ENCODE measurements at regions not wholly inside any gene's neighbourhood (a gene's known extent, or its start where the extent isn't known, plus 50 kb on each side); places are given as distances from the start of the nearest gene placed in this dataset.
A peak's percentile ranks its signal among the peaks of the same experiment; 100 is the strongest.

GRCh38 chr13:83987394-83987793 lies 105.1 kb upstream of the SLITRK1 start:
- no peak for DNase-seq

GRCh38 chr13:83984793-83985192 lies 102.5 kb upstream of the SLITRK1 start:
- no peak for DNase-seq

- no peak for DNase-seq
These were observed 98.1 kb upstream of the SLITRK1 start for GRCh38 chr13:83980331-83980730.

- no peak for DNase-seq
These were observed 93.4 kb upstream of the SLITRK1 start for GRCh38 chr13:83975655-83976165.

GRCh38 chr13:83958531-83958930 lies 76.3 kb upstream of the SLITRK1 start:
- no peak for DNase-seq

DNA sequence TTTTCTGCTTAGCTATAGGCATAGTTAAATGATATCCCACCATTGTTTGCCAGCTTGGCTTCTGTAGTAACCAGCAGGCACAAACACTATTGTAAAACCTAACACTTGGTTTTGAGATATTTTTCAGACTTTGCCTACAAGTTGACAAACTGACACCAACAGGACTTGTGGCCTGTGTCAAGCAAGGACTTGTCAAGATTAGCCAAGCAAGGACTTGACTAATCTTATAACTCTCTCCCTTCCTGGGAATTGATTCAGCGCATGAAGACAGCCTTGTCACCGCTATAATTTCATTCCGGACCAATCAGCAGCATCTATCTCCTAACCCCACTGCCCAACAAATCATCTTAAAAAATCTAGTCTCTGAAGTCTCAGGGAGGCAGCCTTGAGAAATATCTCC lies 72.7 kb upstream of the SLITRK1 start:
- DNase-seq: no peak

DNA sequence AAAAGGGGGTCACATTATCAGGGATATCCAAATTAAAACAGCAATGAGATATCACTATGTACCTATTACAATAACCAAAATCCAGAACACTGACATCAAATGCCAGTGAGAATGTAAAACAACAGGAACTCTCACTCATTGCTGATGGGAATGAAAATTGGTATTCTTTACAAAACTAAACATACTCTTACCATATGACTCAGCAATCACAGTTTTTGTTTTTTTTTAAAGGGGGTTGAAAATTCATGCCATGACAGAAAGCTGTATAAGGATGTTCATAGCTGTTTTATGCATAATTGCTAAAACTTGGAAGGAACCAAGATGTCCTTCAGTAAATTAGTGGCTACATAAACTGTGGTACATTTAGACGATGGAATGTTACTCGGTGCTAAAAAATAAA lies 71.6 kb upstream of the SLITRK1 start:
- DNase-seq: no peak

GRCh38 chr13:83950293-83950692 lies 68.0 kb upstream of the SLITRK1 start:
- DNase-seq: no peak

DNA sequence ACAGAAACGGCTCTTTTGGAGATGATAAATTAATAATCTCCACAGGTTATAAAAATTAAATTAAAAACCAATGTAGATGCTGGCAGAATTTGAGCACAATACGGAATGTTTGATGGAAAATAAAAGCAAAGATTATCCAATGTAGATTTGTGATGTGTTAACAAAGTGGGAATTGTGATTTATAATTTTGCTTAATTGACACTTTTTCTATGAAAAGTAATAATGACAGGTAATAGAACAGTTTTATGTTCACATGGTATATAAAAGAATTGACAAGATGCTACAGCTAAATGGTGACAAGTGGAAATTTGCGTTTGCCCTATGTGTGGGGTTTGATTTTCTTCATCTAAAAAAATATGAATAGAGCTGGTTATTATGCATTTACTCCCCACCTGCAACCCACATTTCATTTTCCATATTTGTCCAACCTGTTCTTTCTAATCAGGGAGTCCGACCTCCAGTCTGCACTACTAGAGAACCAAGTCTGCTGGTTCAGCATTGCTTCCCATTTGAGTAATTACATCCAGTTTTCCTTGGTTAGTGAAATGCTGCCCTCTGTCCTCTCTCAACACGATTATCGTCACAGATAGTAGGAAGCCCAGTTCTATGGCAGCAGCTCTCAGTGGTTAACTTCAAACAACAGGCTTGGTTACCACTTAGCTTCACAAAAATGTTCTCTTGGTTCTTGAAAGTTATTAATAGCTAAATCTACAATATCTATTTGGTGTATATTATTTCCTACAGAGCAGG lies 61.4 kb upstream of the SLITRK1 start:
- no peak for DNase-seq

- peak; percentile 91 for DNase-seq
These were observed 59.5 kb upstream of the SLITRK1 start for GRCh38 chr13:83941701-83942335.

GRCh38 chr13:83940742-83941141 lies 58.5 kb upstream of the SLITRK1 start:
- DNase-seq: no peak

DNA sequence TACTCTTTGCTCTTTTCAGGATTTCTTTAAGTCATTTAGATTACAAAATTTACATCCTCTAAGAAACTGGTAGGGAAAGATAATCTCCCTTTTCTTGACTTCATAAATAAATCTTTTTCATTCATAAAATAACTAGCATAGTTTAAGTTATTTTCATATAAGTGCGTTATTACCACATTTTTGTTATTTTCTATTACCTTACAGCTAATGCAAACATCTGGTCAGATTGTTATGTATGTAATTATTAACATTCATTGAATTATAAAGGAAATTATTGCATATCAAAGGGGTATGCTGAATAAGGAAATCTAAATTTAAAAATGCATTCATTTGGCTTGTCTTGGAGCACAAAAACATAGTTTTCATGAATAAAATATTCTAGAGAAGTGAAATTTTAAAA lies 55.3 kb upstream of the SLITRK1 start:
- no peak for DNase-seq

DNA sequence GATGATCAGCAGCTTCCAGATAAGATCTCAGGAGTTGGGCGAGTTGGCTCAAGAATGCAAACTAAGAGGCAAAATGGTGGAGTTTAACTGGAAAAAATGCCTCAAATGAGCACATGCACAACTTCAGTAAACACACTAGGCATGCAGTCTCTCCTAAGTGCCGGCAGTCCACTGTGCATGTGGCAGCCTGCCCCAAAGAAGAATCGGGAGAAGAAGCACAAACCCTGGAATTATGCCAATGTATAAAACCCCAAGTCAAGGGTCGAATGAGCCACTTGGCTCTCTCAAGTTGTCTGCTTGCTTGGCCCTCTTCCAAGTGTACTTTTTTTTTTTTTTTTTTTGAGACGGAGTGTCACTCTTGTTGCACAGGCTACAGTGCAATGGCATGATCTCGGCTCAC lies 53.3 kb upstream of the SLITRK1 start:
- DNase-seq: no peak
